Duodenal mucosa (tissue), 2 donors: ENCODE measurements at regions not wholly inside any gene's neighbourhood (a gene's known extent, or its start where the extent isn't known, plus 50 kb on each side); places are given as distances from the start of the nearest gene placed in this dataset.

Source experiments
- H3K27ac ChIP-seq: one replicate; pipeline ENCODE4 v1.7.0; 2013; ENCODE audit warnings: low read depth, low read length
- H3K27me3 ChIP-seq, 2 donors: one replicate each; pipeline ENCODE4 v1.7.0; 2013; ENCODE audit warnings: low read length in 2 of 2, control low read depth in 1 of 2; ENCODE audit not compliant: insufficient read depth in 2 of 2, control insufficient read depth in 1 of 2
- H3K36me3 ChIP-seq, 2 donors: one replicate each; pipeline ENCODE4 v1.7.0; 2013; ENCODE audit warnings: low read length in 2 of 2, control low read depth in 1 of 2; ENCODE audit not compliant: insufficient read depth in 2 of 2, control insufficient read depth in 1 of 2
- H3K4me1 ChIP-seq, 2 donors: one replicate each; pipeline ENCODE4 v1.7.0; 2013; ENCODE audit warnings: low read length in 2 of 2, control low read depth in 1 of 2; ENCODE audit not compliant: insufficient read depth in 2 of 2, control insufficient read depth in 1 of 2
- H3K4me3 ChIP-seq, 2 donors: one replicate each; pipeline ENCODE4 v1.7.0; 2013; ENCODE audit warnings: low read length in 2 of 2, low read depth in 1 of 2
- H3K9ac ChIP-seq, 2 donors: one replicate each; pipeline ENCODE4 v1.7.0; 2013; ENCODE audit warnings: low read length in 2 of 2, low read depth in 1 of 2
- H3K9me3 ChIP-seq, 2 donors: one replicate each; pipeline ENCODE4 v1.7.0; 2013; ENCODE audit warnings: low read length in 2 of 2, control low read depth in 1 of 2; ENCODE audit not compliant: control insufficient read depth in 1 of 2

DNA sequence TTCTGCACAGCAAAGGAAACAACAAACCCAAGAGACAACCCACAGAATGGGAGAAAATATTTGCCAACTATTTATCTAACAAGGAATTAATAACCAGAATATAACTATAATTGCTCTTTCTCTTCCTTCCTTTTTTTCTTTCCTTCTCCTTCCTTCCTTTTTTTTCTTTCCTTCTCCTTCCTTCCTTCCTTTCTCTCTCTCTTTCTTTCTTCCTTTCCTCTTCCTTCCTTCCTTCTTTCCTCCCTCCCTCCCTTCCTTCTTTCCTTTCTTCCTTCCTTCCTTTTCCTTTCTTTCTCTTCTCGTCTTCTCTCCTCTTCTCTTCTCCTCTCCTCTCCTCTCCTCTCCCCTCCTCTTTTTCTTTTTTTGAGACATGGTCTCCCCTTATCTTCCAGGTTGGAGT is 345.4 kb upstream of the ARRDC4 start:
- no peak overlapping the region for H3K4me3 ChIP-seq
- no peak overlapping the region for H3K9ac ChIP-seq
- H3K4me1 ChIP-seq = no peaks in the 10 kb centered on the region
- H3K9me3 ChIP-seq = peaks cover 0 to 3% of the 10 kb centered on the region in 2 donors
- H3K27me3 ChIP-seq = no peaks in the 10 kb centered on the region
- H3K36me3 ChIP-seq = no peaks in the 10 kb centered on the region
- no peak overlapping the region for H3K27ac ChIP-seq

DNA sequence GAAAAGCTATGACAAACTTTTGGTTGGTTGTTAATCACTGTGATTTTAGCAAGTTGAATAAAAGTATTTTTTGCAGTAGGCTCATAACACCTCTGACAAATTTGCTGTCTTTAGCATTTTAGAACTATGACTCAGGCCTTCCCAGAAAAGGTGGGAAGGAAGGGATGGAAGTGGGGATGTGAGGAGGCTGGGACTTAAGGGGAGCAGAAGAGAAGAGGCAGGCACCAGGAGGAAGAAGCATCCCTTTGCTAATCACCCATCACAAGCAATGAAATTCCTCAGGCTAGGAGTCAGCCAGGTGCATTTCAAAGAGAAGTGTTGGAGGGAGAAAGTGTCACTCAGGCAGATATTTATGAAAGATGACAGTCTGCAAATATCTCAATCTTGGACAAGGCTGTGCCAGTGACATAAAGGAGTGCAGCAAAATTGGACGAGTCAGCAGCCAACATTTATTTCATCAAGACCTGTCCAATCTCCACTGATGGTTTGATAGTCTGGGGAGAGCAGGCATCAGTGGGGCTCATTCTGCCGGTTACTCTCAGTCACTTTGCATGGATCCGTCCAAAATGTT is 337.3 kb upstream of the ARRDC4 start:
- no peaks in the 10 kb centered on the region for H3K27me3 ChIP-seq
- H3K4me3 ChIP-seq = no peak overlapping the region
- no peak overlapping the region for H3K27ac ChIP-seq
- H3K9ac ChIP-seq = no peak overlapping the region
- H3K9me3 ChIP-seq = no peaks in the 10 kb centered on the region
- no peaks in the 10 kb centered on the region for H3K4me1 ChIP-seq
- H3K36me3 ChIP-seq = no peaks in the 10 kb centered on the region

DNA sequence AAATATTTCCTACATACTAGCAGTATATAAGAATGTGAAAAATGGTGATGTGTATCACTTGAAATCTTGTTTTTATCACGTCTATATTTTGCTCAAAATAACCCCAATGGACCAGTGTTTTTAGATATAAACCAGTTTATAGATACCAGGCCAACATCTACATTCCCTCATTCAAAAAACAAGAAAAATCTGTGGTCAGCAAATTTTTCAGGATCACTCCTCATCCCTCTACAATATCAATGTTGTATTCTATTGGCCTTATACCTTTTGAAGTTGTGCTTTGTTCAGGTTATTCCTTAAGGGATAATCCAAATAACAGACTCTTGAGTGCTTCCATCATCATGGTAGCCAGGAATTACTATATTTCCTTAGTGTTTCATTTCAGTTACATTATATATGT is 332.9 kb upstream of the ARRDC4 start:
- Histone ChIP-seq H3K4me3 (no peak overlapping the region), H3K4me1 (no peaks in the 10 kb centered on the region), H3K36me3 (no peaks in the 10 kb centered on the region), H3K9ac (no peak overlapping the region), H3K27ac (no peak overlapping the region), H3K9me3 (no peaks in the 10 kb centered on the region), H3K27me3 (no peaks in the 10 kb centered on the region)

DNA sequence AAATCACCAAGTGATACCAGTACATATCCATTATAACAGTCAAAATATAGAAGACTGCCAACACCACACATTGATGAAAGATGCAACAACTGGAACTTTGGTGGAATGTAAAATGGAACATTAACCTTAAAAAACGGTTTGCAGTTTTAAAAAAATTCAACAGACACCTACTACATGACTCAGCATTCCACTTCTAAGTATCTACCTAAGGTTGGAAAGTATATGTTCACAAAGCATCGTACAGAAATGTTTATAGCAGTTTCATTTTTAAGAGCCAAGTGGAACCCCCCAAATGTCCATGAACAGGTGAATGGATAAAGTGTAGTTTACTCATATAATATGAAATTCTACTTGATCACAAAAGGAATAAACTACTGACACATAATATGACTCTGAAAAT is 314.7 kb upstream of the ARRDC4 start:
- Histone ChIP-seq H3K9ac (no peak overlapping the region), H3K27ac (no peak overlapping the region), H3K36me3 (no peaks in the 10 kb centered on the region), H3K9me3 (no peaks in the 10 kb centered on the region), H3K4me1 (no peaks in the 10 kb centered on the region), H3K4me3 (no peak overlapping the region), H3K27me3 (no peaks in the 10 kb centered on the region)

DNA sequence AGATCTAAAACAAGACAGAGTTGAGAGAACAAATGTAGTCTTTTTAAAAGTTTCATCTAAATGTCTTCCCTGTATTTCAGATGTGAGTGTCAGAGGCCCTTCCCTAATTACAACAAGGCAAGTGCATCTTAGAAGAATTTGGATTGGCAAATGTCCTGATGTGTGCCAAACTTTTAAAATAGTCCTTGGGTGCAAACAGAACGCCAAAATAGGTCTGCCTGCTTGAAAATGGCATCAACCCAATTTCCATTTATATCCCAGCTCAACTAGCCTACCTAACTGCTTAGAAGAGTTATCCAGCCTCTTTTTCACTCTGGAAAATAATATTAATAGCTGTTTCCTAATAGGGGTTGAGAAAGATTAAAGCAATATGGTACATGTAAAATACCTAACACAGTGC is 311.8 kb upstream of the ARRDC4 start:
- Histone ChIP-seq H3K9me3 (no peaks in the 10 kb centered on the region), H3K27me3 (no peaks in the 10 kb centered on the region), H3K4me1 (no peaks in the 10 kb centered on the region), H3K36me3 (no peaks in the 10 kb centered on the region), H3K4me3 (no peak overlapping the region), H3K27ac (no peak overlapping the region), H3K9ac (no peak overlapping the region)

DNA sequence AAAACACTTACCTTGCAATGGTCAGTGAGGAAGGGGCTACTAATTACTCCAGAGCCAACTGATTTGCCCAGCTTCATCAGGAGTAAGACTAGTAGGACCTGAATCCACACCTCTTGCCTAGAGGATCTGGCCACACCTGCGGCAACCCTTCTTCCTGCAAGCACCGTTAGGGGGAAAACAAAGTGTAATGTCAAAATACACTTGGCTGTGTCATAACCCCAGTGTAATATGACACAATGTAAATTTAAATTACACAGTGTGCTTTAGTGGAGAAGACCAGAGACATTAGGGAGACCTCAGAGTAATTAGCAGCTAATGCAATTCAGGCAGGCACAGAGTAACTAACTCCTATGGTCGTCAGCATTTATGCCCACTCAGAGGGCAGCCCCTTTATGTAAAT is 308.5 kb upstream of the ARRDC4 start:
- no peaks in the 10 kb centered on the region for H3K9me3 ChIP-seq
- no peak overlapping the region for H3K27ac ChIP-seq
- H3K4me3 ChIP-seq = no peak overlapping the region
- peaks cover 0 to 5% of the 10 kb centered on the region in 2 donors for H3K27me3 ChIP-seq
- H3K4me1 ChIP-seq = no peaks in the 10 kb centered on the region
- H3K9ac ChIP-seq = no peak overlapping the region
- H3K36me3 ChIP-seq = no peaks in the 10 kb centered on the region

DNA sequence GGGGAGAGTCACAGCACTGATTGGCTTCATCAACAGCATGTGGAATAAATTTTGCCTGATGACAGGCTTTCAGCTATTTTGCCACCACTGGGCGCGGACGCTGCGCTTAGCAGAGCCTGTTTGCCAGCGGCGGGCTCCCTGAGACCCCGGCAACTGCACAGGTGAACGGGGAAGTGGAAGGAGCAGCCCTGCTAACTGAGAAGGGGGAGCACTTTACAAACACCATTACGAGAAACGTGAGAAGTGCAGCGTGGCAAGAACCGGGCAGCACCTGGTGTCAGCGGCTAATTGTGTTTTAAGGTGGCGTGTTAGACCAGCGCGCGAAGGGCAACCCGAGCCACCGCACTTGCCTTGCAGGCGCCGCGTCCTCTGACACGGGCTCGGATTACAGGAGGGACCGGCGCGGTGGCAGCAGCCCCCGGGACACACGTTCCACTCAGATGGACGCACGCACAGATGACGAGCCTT is 307.8 kb upstream of the ARRDC4 start:
- H3K27ac ChIP-seq = no peak overlapping the region
- H3K4me3 ChIP-seq = no peak overlapping the region
- H3K4me1 ChIP-seq = no peaks in the 10 kb centered on the region
- no peak overlapping the region for H3K9ac ChIP-seq
- H3K9me3 ChIP-seq = no peaks in the 10 kb centered on the region
- H3K36me3 ChIP-seq = no peaks in the 10 kb centered on the region
- H3K27me3 ChIP-seq = peaks cover 0 to 5% of the 10 kb centered on the region in 2 donors

DNA sequence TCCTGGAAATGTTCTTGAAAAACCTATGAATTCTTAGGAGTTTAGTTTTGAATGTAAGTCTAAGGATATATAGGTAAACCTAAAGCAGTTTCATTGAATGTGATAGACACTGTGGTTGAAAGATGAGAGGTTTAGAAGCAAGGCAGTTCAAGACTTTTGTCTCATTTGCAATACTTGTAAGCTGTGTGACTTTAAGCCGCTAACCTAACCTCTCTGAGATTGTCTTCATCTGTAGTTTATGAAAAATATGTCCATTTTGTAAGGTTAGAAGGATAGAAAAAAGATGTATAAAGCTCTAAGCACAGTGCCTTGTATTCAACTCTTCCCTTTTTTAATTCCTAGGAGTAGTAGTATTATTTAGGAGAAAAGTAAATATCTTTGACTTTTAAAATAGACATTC is 306.6 kb upstream of the ARRDC4 start:
- Histone ChIP-seq H3K4me3 (no peak overlapping the region), H3K36me3 (no peaks in the 10 kb centered on the region), H3K4me1 (no peaks in the 10 kb centered on the region), H3K9me3 (no peaks in the 10 kb centered on the region), H3K9ac (no peak overlapping the region), H3K27ac (no peak overlapping the region), H3K27me3 (peaks cover 0 to 5% of the 10 kb centered on the region in 2 donors)

DNA sequence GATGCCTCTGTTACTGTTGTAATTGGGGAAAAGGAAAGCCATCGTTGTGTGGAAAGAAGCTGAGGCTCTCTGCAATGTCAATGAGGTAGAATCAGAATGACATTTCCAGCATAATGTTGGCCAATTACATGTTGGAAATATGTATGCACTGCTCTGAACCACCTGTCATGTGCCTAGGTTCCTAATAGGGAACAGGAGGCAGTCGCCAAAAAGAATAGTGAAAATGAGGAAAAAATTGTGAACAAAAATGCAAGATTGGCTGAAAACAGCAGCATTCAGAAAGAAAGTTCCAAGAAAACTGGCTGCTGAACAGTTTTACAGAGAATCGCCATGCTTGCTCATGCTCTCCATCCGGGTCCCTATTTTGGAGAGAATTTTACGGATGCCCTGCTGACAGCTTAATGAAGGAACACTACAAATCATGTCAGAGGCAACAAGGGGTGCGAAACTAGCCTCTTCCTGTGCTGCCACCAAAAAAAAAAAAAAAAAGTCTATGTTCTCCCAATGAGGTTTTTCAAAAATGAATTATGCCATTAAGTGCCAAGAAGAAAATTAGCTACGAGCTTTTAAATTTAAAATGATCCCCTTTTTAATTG is 305.9 kb upstream of the ARRDC4 start:
- no peak overlapping the region for H3K4me3 ChIP-seq
- H3K27ac ChIP-seq = no peak overlapping the region
- H3K4me1 ChIP-seq = no peaks in the 10 kb centered on the region
- no peaks in the 10 kb centered on the region for H3K9me3 ChIP-seq
- peaks cover 0 to 5% of the 10 kb centered on the region in 2 donors for H3K27me3 ChIP-seq
- H3K36me3 ChIP-seq = no peaks in the 10 kb centered on the region
- no peak overlapping the region for H3K9ac ChIP-seq

DNA sequence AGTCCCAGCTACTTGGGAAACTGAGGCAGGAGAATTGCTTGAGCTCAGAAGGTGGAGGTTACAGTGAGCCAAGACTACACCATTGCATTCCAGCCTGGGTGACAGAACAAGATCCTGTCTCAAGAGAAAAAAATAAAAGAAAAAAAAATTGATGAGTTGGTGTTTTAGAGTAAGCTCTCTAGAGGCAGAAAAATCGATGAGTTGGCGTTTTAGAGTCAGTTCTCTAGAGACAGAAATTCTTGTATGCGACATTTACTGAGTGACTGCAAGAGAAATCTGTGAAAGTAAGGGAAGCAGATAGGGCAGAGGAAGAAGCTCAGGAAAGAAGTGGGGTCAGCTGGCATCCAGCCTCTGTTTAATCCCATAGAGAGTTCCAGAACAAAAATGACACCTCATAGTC is 298.7 kb upstream of the ARRDC4 start:
- no peaks in the 10 kb centered on the region for H3K9me3 ChIP-seq
- no peak overlapping the region for H3K27ac ChIP-seq
- no peak overlapping the region for H3K9ac ChIP-seq
- no peak overlapping the region for H3K4me3 ChIP-seq
- H3K4me1 ChIP-seq = no peaks in the 10 kb centered on the region
- H3K27me3 ChIP-seq = no peaks in the 10 kb centered on the region
- H3K36me3 ChIP-seq = no peaks in the 10 kb centered on the region
